Lower leg skin (tissue), 4 donors: ENCODE measurements at regions not wholly inside any gene's neighbourhood (a gene's known extent, or its start where the extent isn't known, plus 50 kb on each side); places are given as distances from the start of the nearest gene placed in this dataset.

Experiments used
- DNase-seq, 2 donors: peaks; one replicate each; pipeline ENCODE4 v3.0.0-alpha.2; 2019; ENCODE audit warnings: low spot score in 2 of 2
- H3K4me3 ChIP-seq: fragments of 200-600 bp; sonication (generic); 2 replicates; pipeline ENCODE4 v1.5.1; 2017; ENCODE audit warnings: mild to moderate bottlenecking, low read depth; ENCODE audit not compliant: poor library complexity, severe bottlenecking
- CTCF ChIP-seq, 3 donors: fragments of 450-650 bp; IDR thresholded peaks; one replicate each; pipeline ENCODE4 v1.5.1; 2016; ENCODE audit warnings: antibody characterized with exemption in 3 of 3, mild to moderate bottlenecking in 3 of 3, moderate library complexity in 2 of 3
- POLR2A ChIP-seq, 2 donors: fragments of 450-650 bp; IDR thresholded peaks; one replicate each; pipeline ENCODE4 v1.6.1; 2016 to 2017; ENCODE audit warnings: antibody characterized with exemption in 2 of 2, mild to moderate bottlenecking in 1 of 2, moderate library complexity in 1 of 2
- WGBS, 2 donors: methylation state at CpG; one replicate each; pipeline ENCODE4 v1.1.5; 2018; 5-methylcytosine and 5-hydroxymethylcytosine counted together
- intact Hi-C: fragments of 100-400 bp; cut with DNase I; formaldehyde crosslinking; loops from one replicate; pipeline ENCODE4 v1.15.0; 2023; ENCODE audit warnings: low total_unique reads

GRCh38 chr9:84592918-84593317, 76.6 kb upstream of the NTRK2 start:
- no peak overlapping the region for H3K4me3 ChIP-seq
- DNase-seq = no peak
- TF ChIP-seq POLR2A (IDR thresholded peaks at IDR 0.05) (no peak), CTCF (IDR thresholded peaks at IDR 0.05) (no peak)
- intact Hi-C loops = no loop called here
- WGBS, 2 donors = 75 to 81% methylated on average over 4 of the region's 4 CpGs

- no peak for TF ChIP-seq CTCF (IDR thresholded peaks at IDR 0.05)
- no peak for TF ChIP-seq POLR2A (IDR thresholded peaks at IDR 0.05)
- intact Hi-C loops = no loop called here
Measured at GRCh38 chr9:84593352-84593751, 76.2 kb upstream of the NTRK2 start.

GRCh38 chr9:84597131-84597530, 72.4 kb upstream of the NTRK2 start:
- DNase-seq = no peak
- TF ChIP-seq POLR2A (IDR thresholded peaks at IDR 0.05) (no peak), CTCF (IDR thresholded peaks at IDR 0.05) (no peak)
- intact Hi-C loops = no loop called here
- 61 to 72% methylated on average over 2 of the region's 2 CpGs for WGBS, 2 donors
- H3K4me3 ChIP-seq = no peak overlapping the region

More at GRCh38 chr9:84593352-84593751, 76.2 kb upstream of the NTRK2 start:
- DNase-seq = no peak
- WGBS, 2 donors = 61 to 63% methylated on average over 4 of the region's 4 CpGs
- H3K4me3 ChIP-seq = no peak overlapping the region

- intact Hi-C loops = no loop called here
- TF ChIP-seq CTCF (IDR thresholded peaks at IDR 0.05) (no peak), POLR2A (IDR thresholded peaks at IDR 0.05) (no peak)
- WGBS, 2 donors = 70 to 71% methylated on average over 6 of the region's 6 CpGs
- no peak for DNase-seq
- no peak overlapping the region for H3K4me3 ChIP-seq
Measured at GRCh38 chr9:84598921-84599636, 70.5 kb upstream of the NTRK2 start.

GRCh38 chr9:84600739-84601138, 68.8 kb upstream of the NTRK2 start:
- H3K4me3 ChIP-seq = no peak overlapping the region
- intact Hi-C loops = no loop called here
- WGBS, 2 donors = 54 to 55% methylated on average over 4 of the region's 4 CpGs
- no peak for TF ChIP-seq CTCF (IDR thresholded peaks at IDR 0.05)
- TF ChIP-seq POLR2A (IDR thresholded peaks at IDR 0.05) = no peak
- no peak for DNase-seq

GRCh38 chr9:84604223-84604622, 65.3 kb upstream of the NTRK2 start:
- intact Hi-C loops = no loop called here
- no peak for TF ChIP-seq CTCF (IDR thresholded peaks at IDR 0.05)
- TF ChIP-seq POLR2A (IDR thresholded peaks at IDR 0.05) = no peak
- no peak overlapping the region for H3K4me3 ChIP-seq
- DNase-seq = no peak
